Gastrocnemius medialis (tissue), 4 donors: ENCODE measurements at regions not wholly inside any gene's neighbourhood (a gene's known extent, or its start where the extent isn't known, plus 50 kb on each side); places are given as distances from the start of the nearest gene placed in this dataset.

Experiments used
- ATAC-seq, 2 donors: fragments of 150-250 bp; one replicate each; pipeline ENCODE4 v1.9.1; 2016
- DNase-seq, 2 donors: peaks; one replicate each; pipeline ENCODE4 v3.0.0-alpha.2; 2019
- H3K27ac ChIP-seq, 4 donors: fragments of 200-600 bp; sonication (generic); 1 replicate in 1 of 4; 2 replicates in 3 of 4; pipeline ENCODE4 v1.5.1; 2016 to 2018; ENCODE audit warnings: mild to moderate bottlenecking in 2 of 4, moderate library complexity in 1 of 4
- H3K27me3 ChIP-seq, 3 donors: fragments of 200-600 bp; sonication (generic) in 2 of 3; 1 replicate in 1 of 3; 2 replicates in 2 of 3; pipeline versions ENCODE4 v1.5.1 to v1.6.0; 2016 to 2019; ENCODE audit warnings: mild to moderate bottlenecking in 1 of 3, moderate library complexity in 1 of 3
- H3K36me3 ChIP-seq, 2 donors: fragments of 200-600 bp; sonication (generic) in 1 of 2; one replicate each; pipeline ENCODE4 v1.5.1; 2017 to 2018
- H3K4me1 ChIP-seq, 2 donors: fragments of 200-600 bp; sonication (generic) in 1 of 2; one replicate each; pipeline ENCODE4 v1.5.1; 2016 to 2017; ENCODE audit warnings: mild to moderate bottlenecking in 2 of 2
- H3K4me3 ChIP-seq, 4 donors: fragments of 200-600 bp; sonication (generic) in 3 of 4; 1 replicate in 1 of 4; 2 replicates in 3 of 4; pipeline ENCODE4 v1.5.1; 2016 to 2019; ENCODE audit warnings: mild to moderate bottlenecking in 2 of 4
- H3K9me3 ChIP-seq, 3 donors: fragments of 200-600 bp; sonication (generic) in 2 of 3; 1 replicate in 1 of 3; 2 replicates in 2 of 3; pipeline ENCODE4 v1.5.1; 2016 to 2019
- POLR2A ChIP-seq, 2 donors: fragments of 450-650 bp; IDR thresholded peaks; one replicate each; pipeline ENCODE4 v1.6.1; 2017; ENCODE audit warnings: antibody characterized with exemption in 2 of 2, mild to moderate bottlenecking in 2 of 2, moderate library complexity in 2 of 2
- in situ Hi-C, 4 donors: fragments of 200-750 bp; cut with MboI; loops; one replicate each; pipeline versions ENCODE4 v1.15.0 to v1.8.0; 2017; ENCODE audit warnings: low sequenced_read_pairs in 4 of 4
- intact Hi-C: fragments of 100-400 bp; cut with DNase I; formaldehyde crosslinking; loops from one replicate; pipeline ENCODE4 v1.15.1; 2023; ENCODE audit warnings: low total_unique reads
- TF ChIP-seq, protein P1 (sequence below), 5 experiments: fragments of 450-650 bp in 3 of 5; fragments of 200-600 bp in 2 of 5; sonication (generic) in 2 of 5; IDR thresholded peaks in 4 of 5; conservative IDR thresholded peaks in 1 of 5; 1 replicate in 4 of 5; 2 replicates in 1 of 5; pipeline ENCODE4 v1.5.1; 2016 to 2019; ENCODE audit warnings: antibody characterized with exemption in 5 of 5, mild to moderate bottlenecking in 3 of 5, moderate library complexity in 3 of 5

- ATAC-seq (no peak), DNase-seq (no peak)
- in situ Hi-C loops, result no loop called here
- H3K4me3 ChIP-seq, result no peak overlapping the region
- H3K27ac ChIP-seq, result no peak overlapping the region
- no peaks in the 10 kb centered on the region for H3K4me1 ChIP-seq
- TF ChIP-seq POLR2A (IDR thresholded peaks at IDR 0.05), result no peak
- TF ChIP-seq, protein P1, sequence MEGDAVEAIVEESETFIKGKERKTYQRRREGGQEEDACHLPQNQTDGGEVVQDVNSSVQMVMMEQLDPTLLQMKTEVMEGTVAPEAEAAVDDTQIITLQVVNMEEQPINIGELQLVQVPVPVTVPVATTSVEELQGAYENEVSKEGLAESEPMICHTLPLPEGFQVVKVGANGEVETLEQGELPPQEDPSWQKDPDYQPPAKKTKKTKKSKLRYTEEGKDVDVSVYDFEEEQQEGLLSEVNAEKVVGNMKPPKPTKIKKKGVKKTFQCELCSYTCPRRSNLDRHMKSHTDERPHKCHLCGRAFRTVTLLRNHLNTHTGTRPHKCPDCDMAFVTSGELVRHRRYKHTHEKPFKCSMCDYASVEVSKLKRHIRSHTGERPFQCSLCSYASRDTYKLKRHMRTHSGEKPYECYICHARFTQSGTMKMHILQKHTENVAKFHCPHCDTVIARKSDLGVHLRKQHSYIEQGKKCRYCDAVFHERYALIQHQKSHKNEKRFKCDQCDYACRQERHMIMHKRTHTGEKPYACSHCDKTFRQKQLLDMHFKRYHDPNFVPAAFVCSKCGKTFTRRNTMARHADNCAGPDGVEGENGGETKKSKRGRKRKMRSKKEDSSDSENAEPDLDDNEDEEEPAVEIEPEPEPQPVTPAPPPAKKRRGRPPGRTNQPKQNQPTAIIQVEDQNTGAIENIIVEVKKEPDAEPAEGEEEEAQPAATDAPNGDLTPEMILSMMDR (IDR thresholded peaks at IDR 0.05 in 4 of 5, conservative IDR thresholded peaks at IDR 0.05 in 1 of 5), result no peak
- no peaks in the 10 kb centered on the region for H3K27me3 ChIP-seq
- intact Hi-C loops, result no loop called here
- H3K36me3 ChIP-seq, result no peaks in the 10 kb centered on the region
- H3K9me3 ChIP-seq, result no peaks in the 10 kb centered on the region
Observed at GRCh38 chr19:31908496-31909225, 436.7 kb upstream of the ZNF507 start.

DNA sequence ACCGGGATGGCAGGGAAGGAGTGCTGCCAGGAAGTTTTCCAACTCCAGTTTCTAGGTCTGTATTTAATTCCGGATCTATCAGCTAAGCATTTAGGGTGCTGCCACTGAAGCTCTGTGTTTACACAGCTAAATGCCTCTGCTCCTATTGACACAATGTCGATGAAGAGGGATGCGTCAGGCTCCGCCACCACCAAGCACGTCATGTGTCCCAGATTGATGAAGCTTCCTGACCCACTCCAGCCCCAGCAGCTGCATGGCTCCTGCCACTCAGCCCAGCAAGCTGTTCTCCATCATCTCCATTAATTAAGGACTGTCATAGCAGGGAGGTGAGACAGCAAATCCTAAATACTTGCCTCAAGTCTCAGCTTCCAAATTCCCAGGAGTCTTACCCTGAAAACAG, 435.2 kb upstream of the ZNF507 start:
- Histone ChIP-seq H3K9me3 (no peaks in the 10 kb centered on the region), H3K27ac (no peak overlapping the region), H3K36me3 (no peaks in the 10 kb centered on the region), H3K4me1 (no peaks in the 10 kb centered on the region), H3K4me3 (no peak overlapping the region), H3K27me3 (no peaks in the 10 kb centered on the region)
- intact Hi-C loops, result no loop called here
- DNase-seq (no peak), ATAC-seq (no peak)
- no peak for TF ChIP-seq POLR2A (IDR thresholded peaks at IDR 0.05)
- TF ChIP-seq, protein P1 (IDR thresholded peaks at IDR 0.05 in 4 of 5, conservative IDR thresholded peaks at IDR 0.05 in 1 of 5), result no peak
- in situ Hi-C loops, result no loop called here

DNA sequence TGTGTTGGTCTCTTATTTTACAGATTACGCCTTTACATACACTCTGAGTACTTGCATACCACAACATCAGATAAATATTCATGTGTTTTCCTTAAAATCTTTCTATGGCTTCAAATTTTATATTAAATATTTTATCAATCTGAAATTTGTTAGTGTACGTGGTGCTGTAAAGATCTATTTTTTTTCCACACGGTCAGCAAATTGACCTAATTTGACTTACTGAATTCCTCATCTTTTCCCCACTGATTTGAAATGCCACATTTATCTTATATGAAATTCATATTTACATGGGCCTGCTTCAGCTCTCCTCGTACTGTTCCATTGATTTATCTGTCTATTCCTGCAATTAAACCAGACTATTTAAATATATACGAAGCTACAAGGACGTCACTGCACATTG, 433.8 kb upstream of the ZNF507 start:
- no peaks in the 10 kb centered on the region for H3K9me3 ChIP-seq
- H3K36me3 ChIP-seq, result no peaks in the 10 kb centered on the region
- DNase-seq, result no peak
- no peak overlapping the region for H3K27ac ChIP-seq
- intact Hi-C loops, result no loop called here
- no peaks in the 10 kb centered on the region for H3K4me1 ChIP-seq
- no peak for ATAC-seq
- no peaks in the 10 kb centered on the region for H3K27me3 ChIP-seq
- TF ChIP-seq, protein P1 (IDR thresholded peaks at IDR 0.05 in 4 of 5, conservative IDR thresholded peaks at IDR 0.05 in 1 of 5), result no peak
- no peak for TF ChIP-seq POLR2A (IDR thresholded peaks at IDR 0.05)
- in situ Hi-C loops, result no loop called here
- H3K4me3 ChIP-seq, result no peak overlapping the region

DNA sequence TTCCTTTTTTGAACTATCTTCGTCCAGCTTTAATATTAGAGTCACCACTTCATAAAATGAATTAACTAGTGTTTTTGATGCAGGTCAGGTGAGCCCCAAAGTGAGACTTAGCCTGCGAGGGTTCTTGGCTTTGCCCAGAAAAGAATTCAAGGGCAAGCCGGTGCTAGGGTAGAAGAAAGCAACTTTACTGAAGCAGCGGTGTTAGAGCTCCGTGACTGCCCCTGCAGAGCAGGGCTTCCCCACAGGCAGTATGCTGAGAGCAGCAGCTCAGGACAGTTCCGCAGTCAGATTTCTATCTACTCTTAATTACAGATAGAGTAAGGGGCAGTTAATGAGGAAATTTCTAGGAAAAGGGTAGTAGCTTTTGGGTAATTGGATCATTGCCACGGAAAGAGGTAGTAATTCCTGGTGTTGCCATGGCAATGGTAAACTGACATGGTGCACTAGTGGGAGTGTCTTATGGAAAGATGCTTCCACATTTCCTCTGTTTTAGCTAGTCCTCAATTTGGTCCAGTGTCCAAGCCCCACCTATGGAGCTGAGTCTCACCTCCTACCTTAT, 432.2 kb upstream of the ZNF507 start:
- H3K4me3 ChIP-seq, result no peak overlapping the region
- no peak for DNase-seq
- in situ Hi-C loops, result no loop called here

More for the DNA sequence above, 432.2 kb upstream of the ZNF507 start:
- no peak for ATAC-seq
- H3K9me3 ChIP-seq, result no peaks in the 10 kb centered on the region
- TF ChIP-seq, protein P1 (IDR thresholded peaks at IDR 0.05 in 4 of 5, conservative IDR thresholded peaks at IDR 0.05 in 1 of 5), result no peak
- no peak for TF ChIP-seq POLR2A (IDR thresholded peaks at IDR 0.05)
- H3K4me1 ChIP-seq, result no peaks in the 10 kb centered on the region
- no peaks in the 10 kb centered on the region for H3K36me3 ChIP-seq
- no peaks in the 10 kb centered on the region for H3K27me3 ChIP-seq
- intact Hi-C loops, result no loop called here
- no peak overlapping the region for H3K27ac ChIP-seq
